ENCODE measurements at regions not wholly inside any gene's neighbourhood (a gene's known extent, or its start where the extent isn't known, plus 50 kb on each side); places are given as distances from the start of the nearest gene placed in this dataset.
"Not testable (repeated sequence)": the region's sequence is repeated elsewhere in the genome, so short reads cannot be mapped to it uniquely, and the experiment has no call there.

DNA sequence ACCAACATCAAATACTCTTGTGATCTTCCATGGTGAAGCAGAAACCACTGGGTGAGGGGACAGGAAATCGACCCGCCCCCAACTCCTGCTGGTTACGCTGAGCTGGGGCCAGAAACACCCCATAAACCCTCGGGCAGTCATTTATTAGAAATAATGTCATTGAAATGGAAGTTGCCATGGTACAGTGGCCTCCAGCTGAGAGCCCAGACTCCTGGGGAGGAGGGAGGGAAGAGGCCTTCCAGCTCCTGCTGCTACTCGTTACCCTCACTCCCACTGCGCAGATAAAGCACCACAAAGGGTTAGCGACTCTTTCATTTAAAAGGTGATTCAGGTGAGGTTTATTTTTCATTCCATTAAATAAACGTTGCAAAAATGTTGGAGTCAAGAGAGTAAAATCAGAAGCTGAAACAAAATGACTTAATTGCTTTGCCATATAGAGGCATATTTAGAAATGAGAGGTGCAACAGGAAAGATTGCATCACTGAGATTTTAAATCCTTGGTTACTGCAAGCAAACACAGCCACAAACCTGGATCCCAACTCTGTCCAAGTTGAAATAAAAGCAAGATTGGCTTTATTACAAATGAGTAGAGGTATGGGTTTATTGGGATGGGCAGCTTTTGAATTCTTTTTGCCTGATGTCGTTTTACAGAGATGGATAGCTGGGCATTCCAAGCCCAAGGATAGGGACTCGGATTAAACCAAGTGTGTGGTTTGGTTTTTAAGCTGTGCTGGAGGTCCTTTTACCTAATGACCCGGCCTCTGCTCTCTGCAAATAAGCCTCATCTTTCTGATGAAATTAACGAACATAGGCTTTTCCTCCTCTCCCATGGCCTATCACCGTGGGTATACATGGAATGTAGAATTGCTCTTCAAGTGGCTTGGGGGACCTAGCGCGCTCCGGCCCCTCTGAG lies 92.0 kb downstream of the LYZL1 start:
- not testable (repeated sequence) for H3K27ac ChIP-seq; H3K9me3 ChIP-seq (replicated peaks in 1 of 3); H3K4me3 ChIP-seq; H3K36me3 ChIP-seq (replicated peaks in 1 of 2); H3K4me1 ChIP-seq (replicated peaks in 1 of 2); H3K27me3 ChIP-seq; DNase-seq
- WGBS, 4 donors, result 63 to 73% (median 69%) methylated on average over 16 of the region's 16 CpGs
- intact Hi-C loops (cut with DNase I), result loop anchor here in 1 of 2 donors (10.0 kb wide), 1 partner anchor 114 kb away; no protein-coding TSS in a partner anchor

DNA sequence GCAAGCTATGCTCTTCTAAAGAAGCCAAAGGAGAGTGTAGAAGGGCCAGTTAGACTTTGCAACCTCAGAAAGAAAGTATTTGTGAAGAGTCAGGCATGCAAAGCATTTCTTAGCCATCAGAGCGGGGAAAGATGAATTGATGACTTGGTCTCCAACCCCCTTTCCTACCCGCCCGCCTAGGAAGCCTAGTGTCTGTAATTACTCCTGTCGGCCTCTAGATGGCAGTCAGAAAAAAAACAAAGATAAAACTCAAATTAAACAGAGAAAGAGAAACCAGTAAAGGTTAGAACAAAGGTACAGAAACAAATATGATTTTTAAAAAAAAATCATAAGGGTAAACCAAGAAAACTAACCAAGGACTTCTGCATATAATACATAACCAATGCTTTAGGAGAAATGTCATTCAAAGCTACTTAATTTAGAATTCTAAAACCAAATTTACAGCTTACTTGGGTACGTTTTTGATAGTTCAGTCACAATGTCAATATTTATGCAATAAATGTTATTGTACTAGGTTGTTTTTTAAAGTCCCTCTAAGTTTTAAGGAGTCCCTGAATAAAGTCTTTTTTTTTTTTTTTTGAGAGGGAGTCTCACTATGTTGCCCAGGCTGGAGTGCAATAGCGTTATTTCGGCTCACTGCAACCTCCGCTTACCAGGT lies 97.6 kb downstream of the LYZL1 start:
- intact Hi-C loops (cut with DNase I), result loop anchor here in 1 of 2 donors (10.0 kb wide), 1 partner anchor 108 kb away; no protein-coding TSS in a partner anchor
- peak in 2 of 7 donors; percentile 19 to 33 for DNase-seq
- no peaks in the 10 kb centered on the region for H3K9me3 ChIP-seq (replicated peaks in 1 of 3)
- H3K27me3 ChIP-seq, result no peaks in the 10 kb centered on the region
- no peaks in the 10 kb centered on the region for H3K4me1 ChIP-seq (replicated peaks in 1 of 2)
- no peak overlapping the region for H3K4me3 ChIP-seq
- WGBS, 4 donors, result 43 to 46% (median 45%) methylated on average over 8 of the region's 8 CpGs
- no peaks in the 10 kb centered on the region for H3K36me3 ChIP-seq (replicated peaks in 1 of 2)
- TF ChIP-seq, protein P1, sequence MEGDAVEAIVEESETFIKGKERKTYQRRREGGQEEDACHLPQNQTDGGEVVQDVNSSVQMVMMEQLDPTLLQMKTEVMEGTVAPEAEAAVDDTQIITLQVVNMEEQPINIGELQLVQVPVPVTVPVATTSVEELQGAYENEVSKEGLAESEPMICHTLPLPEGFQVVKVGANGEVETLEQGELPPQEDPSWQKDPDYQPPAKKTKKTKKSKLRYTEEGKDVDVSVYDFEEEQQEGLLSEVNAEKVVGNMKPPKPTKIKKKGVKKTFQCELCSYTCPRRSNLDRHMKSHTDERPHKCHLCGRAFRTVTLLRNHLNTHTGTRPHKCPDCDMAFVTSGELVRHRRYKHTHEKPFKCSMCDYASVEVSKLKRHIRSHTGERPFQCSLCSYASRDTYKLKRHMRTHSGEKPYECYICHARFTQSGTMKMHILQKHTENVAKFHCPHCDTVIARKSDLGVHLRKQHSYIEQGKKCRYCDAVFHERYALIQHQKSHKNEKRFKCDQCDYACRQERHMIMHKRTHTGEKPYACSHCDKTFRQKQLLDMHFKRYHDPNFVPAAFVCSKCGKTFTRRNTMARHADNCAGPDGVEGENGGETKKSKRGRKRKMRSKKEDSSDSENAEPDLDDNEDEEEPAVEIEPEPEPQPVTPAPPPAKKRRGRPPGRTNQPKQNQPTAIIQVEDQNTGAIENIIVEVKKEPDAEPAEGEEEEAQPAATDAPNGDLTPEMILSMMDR (IDR thresholded peaks at IDR 0.05), result peak; percentile 68 to 88 (median 76)
- TF ChIP-seq POLR2A (IDR thresholded peaks at IDR 0.05), result no peak
- H3K27ac ChIP-seq, result no peak overlapping the region

DNA sequence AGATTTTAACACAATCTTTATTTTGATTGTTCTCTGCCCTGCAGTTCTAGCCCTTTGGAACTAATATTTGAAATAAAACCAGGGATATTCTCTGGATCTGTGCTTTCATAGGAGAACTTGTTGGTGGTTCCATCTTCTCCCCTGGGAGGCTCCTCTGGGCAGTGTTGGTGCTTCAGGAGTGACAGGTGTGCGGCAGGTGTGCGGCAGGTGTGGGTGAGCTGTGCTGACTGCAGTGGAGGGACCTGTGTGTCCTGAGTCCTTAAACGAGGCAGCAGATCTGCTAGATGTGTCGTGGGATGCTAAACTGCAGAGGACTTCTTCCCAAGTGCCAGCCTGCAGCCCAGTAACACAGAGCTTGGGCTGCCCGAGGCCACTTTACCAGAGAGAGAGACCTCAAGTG lies 98.4 kb downstream of the LYZL1 start:
- 61 to 83% (median 75%) methylated on average over 4 to 5 of the region's 5 CpGs for WGBS, 4 donors
- no peaks in the 10 kb centered on the region for H3K9me3 ChIP-seq (replicated peaks in 1 of 3)
- H3K27ac ChIP-seq, result no peak overlapping the region
- intact Hi-C loops (cut with DNase I), result loop anchor here in 1 of 2 donors (10.0 kb wide), 1 partner anchor 108 kb away; no protein-coding TSS in a partner anchor
- H3K4me1 ChIP-seq (replicated peaks in 1 of 2), result no peaks in the 10 kb centered on the region
- DNase-seq, result no peak
- H3K4me3 ChIP-seq, result no peak overlapping the region
- TF ChIP-seq, protein P1 (IDR thresholded peaks at IDR 0.05), result no peak
- TF ChIP-seq POLR2A (IDR thresholded peaks at IDR 0.05), result no peak
- no peaks in the 10 kb centered on the region for H3K27me3 ChIP-seq
- no peaks in the 10 kb centered on the region for H3K36me3 ChIP-seq (replicated peaks in 1 of 2)

DNA sequence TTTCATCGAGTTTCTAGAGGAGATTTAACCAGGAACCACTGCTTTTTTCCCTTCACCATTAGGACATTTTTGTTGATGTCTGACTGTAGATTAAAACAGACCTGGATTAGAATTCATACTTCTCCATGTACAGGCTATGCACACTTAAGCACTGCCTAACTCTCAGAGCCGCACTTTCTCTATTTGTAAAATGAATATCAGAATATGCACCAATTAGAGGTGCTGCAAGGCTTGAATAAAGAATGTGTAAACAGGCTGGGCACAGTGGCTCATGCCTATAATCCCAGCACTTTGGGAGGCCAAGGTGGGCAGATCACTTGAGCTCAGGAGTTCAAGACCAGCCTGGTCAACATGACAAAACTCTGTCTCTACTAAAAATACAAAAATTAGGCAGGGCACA lies 99.2 kb downstream of the LYZL1 start:
- WGBS, 4 donors, result 53 to 70% (median 56%) methylated on average over 2 of the region's 2 CpGs
- not testable (repeated sequence) for H3K4me1 ChIP-seq (replicated peaks in 1 of 2); H3K27ac ChIP-seq; H3K9me3 ChIP-seq (replicated peaks in 1 of 3); DNase-seq; H3K4me3 ChIP-seq; H3K27me3 ChIP-seq; H3K36me3 ChIP-seq (replicated peaks in 1 of 2)
- intact Hi-C loops (cut with DNase I), result loop anchor here in 1 of 2 donors (10.0 kb wide), 1 partner anchor 107 kb away; no protein-coding TSS in a partner anchor

DNA sequence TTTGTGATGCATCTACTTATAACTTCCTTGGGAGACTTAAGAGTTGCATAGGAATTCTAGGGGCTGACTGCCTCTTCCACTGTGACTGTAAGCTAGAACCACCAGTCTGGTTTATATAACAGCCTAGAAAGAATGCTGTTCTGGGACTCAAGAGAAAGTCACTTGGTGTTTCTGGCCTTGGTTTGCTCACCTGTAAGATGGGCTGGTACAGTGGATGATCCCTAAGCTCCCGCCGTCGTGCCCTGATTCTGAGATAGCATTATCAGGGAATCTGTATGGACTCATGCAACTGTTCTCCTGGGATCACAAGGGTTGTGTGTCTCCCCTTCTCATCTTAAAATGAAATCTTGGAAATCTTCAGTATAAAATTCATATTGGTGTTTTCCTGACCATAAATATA lies 100.6 kb downstream of the LYZL1 start:
- H3K4me3 ChIP-seq, result no peak overlapping the region
- no peak for DNase-seq
- no peak overlapping the region for H3K27ac ChIP-seq
- no peaks in the 10 kb centered on the region for H3K4me1 ChIP-seq (replicated peaks in 1 of 2)
- no peaks in the 10 kb centered on the region for H3K9me3 ChIP-seq (replicated peaks in 1 of 3)
- H3K36me3 ChIP-seq (replicated peaks in 1 of 2), result no peaks in the 10 kb centered on the region
- no peak for TF ChIP-seq POLR2A (IDR thresholded peaks at IDR 0.05)
- TF ChIP-seq, protein P1 (IDR thresholded peaks at IDR 0.05), result no peak
- 87 to 97% (median 92%) methylated on average over 3 of the region's 3 CpGs for WGBS, 4 donors
- H3K27me3 ChIP-seq, result no peaks in the 10 kb centered on the region
- intact Hi-C loops (cut with DNase I), result loop anchor here in 1 of 2 donors (10.0 kb wide), 1 partner anchor 105 kb away; no protein-coding TSS in a partner anchor

All from adrenal gland (tissue), 9 donors.